RWPE2 (cell line): ENCODE measurements at regions not wholly inside any gene's neighbourhood (a gene's known extent, or its start where the extent isn't known, plus 50 kb on each side); places are given as distances from the start of the nearest gene placed in this dataset.

Experiments used
- ATAC-seq: fragments of 200-7000 bp; cut with Tn5 transposase; 3 replicates; pipeline ENCODE4 v1.9.1; 2021; ENCODE audit warnings: low read depth
- DNase-seq: peaks from one replicate; pipeline ENCODE4 v3.0.0-alpha.2; 2020; ENCODE audit warnings: low spot score
- H3K27ac ChIP-seq: fragments of 450-650 bp; 2 replicates; pipeline ENCODE4 v1.5.1; 2017; ENCODE audit warnings: mild to moderate bottlenecking; ENCODE audit not compliant: poor library complexity, severe bottlenecking
- H3K27me3 ChIP-seq: fragments of 250-450 bp; sonication (Bioruptor Pico); 2 replicates; pipeline ENCODE4 v1.5.1; 2021; ENCODE audit warnings: mild to moderate bottlenecking, moderate library complexity; ENCODE audit not compliant: insufficient read depth, poor library complexity, severe bottlenecking
- H3K36me3 ChIP-seq: fragments of 250-450 bp; sonication (Bioruptor Pico); 2 replicates; pipeline ENCODE4 v1.5.1; 2020; ENCODE audit warnings: low read depth, mild to moderate bottlenecking, moderate library complexity
- H3K4me1 ChIP-seq: fragments of 250-450 bp; sonication (Bioruptor Pico); 2 replicates; pipeline ENCODE4 v1.5.1; 2021; ENCODE audit warnings: mild to moderate bottlenecking, moderate library complexity; ENCODE audit not compliant: insufficient read depth, poor library complexity, severe bottlenecking
- H3K4me3 ChIP-seq: fragments of 250-450 bp; sonication (Bioruptor Pico); 2 replicates; pipeline ENCODE4 v1.5.1; 2021; ENCODE audit warnings: mild to moderate bottlenecking, moderate library complexity; ENCODE audit not compliant: severe bottlenecking
- H3K9me3 ChIP-seq: fragments of 250-450 bp; sonication (Bioruptor Pico); 2 replicates; pipeline ENCODE4 v1.5.1; 2021; ENCODE audit warnings: mild to moderate bottlenecking, moderate library complexity; ENCODE audit not compliant: severe bottlenecking
- TF ChIP-seq, protein P1 (sequence below): fragments of 450-650 bp; IDR thresholded peaks from one replicate; pipeline ENCODE4 v1.5.1; 2017; ENCODE audit warnings: mild to moderate bottlenecking, moderate library complexity; ENCODE audit not compliant: poor library complexity, severe bottlenecking

DNA sequence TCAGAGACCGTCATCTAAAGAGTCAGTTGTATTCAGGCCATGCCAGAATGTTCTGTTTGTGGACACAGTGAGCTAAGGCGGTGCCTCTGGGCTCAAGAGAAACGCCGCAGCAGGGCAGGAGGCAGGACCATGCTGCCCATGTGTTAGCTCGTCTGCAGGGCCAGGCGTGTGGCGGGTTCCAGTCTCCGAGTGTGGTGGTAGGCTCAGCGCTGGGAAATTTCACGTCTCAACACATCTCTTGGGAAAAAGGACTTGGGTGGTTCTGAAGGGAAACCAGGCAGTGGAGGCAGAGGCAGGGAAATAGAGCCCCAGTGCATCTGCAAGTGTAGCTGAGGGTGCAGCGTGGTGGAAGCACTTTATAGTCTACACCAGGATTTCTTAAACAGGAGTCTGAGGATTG, 56.9 kb upstream of the TAGAP start:
- no peak overlapping the region for H3K4me3 ChIP-seq
- no peak overlapping the region for H3K27ac ChIP-seq
- H3K9me3 ChIP-seq = no peaks in the 10 kb centered on the region
- TF ChIP-seq, protein P1, sequence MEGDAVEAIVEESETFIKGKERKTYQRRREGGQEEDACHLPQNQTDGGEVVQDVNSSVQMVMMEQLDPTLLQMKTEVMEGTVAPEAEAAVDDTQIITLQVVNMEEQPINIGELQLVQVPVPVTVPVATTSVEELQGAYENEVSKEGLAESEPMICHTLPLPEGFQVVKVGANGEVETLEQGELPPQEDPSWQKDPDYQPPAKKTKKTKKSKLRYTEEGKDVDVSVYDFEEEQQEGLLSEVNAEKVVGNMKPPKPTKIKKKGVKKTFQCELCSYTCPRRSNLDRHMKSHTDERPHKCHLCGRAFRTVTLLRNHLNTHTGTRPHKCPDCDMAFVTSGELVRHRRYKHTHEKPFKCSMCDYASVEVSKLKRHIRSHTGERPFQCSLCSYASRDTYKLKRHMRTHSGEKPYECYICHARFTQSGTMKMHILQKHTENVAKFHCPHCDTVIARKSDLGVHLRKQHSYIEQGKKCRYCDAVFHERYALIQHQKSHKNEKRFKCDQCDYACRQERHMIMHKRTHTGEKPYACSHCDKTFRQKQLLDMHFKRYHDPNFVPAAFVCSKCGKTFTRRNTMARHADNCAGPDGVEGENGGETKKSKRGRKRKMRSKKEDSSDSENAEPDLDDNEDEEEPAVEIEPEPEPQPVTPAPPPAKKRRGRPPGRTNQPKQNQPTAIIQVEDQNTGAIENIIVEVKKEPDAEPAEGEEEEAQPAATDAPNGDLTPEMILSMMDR = no peak
- no peak for ATAC-seq
- DNase-seq = no peak
- no peaks in the 10 kb centered on the region for H3K36me3 ChIP-seq
- no peaks in the 10 kb centered on the region for H3K27me3 ChIP-seq
- no peaks in the 10 kb centered on the region for H3K4me1 ChIP-seq

DNA sequence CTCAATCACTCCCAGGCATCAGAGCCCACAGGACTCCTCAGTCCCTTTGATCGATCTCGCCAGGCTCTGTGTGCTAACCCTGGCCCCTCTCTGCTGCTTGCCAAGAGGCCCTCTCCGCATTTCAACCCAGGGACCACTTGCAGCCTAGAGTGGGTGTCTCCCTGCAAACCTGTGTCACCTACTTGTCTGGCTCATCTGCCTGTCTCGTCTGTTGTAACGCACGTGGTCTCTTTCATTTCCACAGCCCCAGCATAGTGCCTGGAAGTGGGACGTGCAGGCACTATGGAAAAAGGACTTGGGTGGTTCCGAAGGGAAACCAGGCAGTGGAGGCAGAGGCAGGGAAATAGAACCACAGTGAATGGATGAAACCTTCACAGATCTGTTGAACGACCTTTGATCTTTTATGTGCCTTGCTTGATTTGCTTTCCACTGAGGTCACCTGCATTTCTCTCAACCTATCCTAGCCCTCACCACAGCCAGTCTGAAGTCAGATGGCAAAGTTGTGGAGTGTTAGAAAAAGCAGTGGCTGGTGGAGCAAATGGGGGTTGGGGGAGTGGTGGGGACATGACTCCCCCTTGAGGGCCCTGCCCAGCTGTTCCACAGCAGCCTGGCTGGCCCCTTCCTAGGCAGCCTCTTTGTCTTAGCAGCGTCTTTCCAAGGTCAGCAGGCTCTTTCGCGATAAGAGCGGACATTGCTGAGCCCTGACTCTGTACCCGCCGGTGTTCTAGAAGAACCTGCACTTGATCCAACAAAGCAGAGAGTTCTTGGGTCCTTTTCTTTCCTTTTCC, 55.8 kb upstream of the TAGAP start:
- H3K27me3 ChIP-seq = no peaks in the 10 kb centered on the region
- ATAC-seq = no peak
- DNase-seq = no peak
- TF ChIP-seq, protein P1 = no peak
- no peak overlapping the region for H3K27ac ChIP-seq
- no peaks in the 10 kb centered on the region for H3K36me3 ChIP-seq
- H3K9me3 ChIP-seq = no peaks in the 10 kb centered on the region
- H3K4me3 ChIP-seq = no peak overlapping the region
- no peaks in the 10 kb centered on the region for H3K4me1 ChIP-seq

DNA sequence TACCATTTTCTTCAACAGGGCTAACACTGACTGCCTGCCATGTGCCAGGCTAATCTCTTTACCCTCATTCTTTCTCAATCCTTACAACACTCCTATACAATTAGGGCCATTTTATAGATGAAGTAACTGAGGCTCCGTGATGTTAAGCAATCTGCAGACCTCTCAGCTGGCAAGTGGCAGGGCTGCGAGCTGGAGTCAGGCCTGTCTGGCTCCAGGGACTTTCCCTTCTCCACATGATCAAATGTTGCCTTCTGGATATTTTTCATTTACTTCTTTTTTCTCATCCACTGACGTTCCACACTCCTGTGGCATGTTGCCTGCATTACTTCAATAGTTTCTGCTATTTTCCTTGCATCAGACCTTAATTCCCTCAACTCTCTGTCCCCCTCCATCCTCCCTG, 55.2 kb upstream of the TAGAP start:
- Histone ChIP-seq H3K27me3 (no peaks in the 10 kb centered on the region), H3K4me1 (no peaks in the 10 kb centered on the region)
- no peak for ATAC-seq

DNA sequence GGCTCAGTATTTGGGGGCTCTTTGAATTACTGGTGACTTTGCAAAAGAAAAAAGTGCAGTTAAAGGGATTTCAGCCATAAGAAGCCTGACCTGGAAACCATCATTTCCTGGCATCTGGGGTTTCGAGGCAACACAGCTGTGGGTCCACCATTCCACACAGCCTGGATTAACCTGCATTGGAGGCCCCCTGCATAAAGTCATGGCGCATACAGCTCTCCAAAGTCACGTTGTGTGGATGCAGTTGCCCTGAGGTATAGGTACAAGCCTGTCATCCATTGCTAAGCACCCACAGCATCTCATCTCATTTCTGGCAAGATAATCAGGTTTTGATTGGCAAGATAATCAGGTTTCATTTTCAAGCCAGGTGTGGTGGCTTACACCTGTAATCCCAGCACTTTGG, 54.5 kb upstream of the TAGAP start:
- Histone ChIP-seq H3K4me1 (no peaks in the 10 kb centered on the region), H3K9me3 (no peaks in the 10 kb centered on the region), H3K36me3 (no peaks in the 10 kb centered on the region), H3K27me3 (no peaks in the 10 kb centered on the region), H3K27ac (no peak overlapping the region), H3K4me3 (no peak overlapping the region)
- ATAC-seq = no peak
- TF ChIP-seq, protein P1 = no peak
- no peak for DNase-seq

More for the DNA sequence above, 55.2 kb upstream of the TAGAP start:
- TF ChIP-seq, protein P1 = no peak
- H3K9me3 ChIP-seq = no peaks in the 10 kb centered on the region
- no peak for DNase-seq
- no peaks in the 10 kb centered on the region for H3K36me3 ChIP-seq
- no peak overlapping the region for H3K27ac ChIP-seq
- H3K4me3 ChIP-seq = no peak overlapping the region

DNA sequence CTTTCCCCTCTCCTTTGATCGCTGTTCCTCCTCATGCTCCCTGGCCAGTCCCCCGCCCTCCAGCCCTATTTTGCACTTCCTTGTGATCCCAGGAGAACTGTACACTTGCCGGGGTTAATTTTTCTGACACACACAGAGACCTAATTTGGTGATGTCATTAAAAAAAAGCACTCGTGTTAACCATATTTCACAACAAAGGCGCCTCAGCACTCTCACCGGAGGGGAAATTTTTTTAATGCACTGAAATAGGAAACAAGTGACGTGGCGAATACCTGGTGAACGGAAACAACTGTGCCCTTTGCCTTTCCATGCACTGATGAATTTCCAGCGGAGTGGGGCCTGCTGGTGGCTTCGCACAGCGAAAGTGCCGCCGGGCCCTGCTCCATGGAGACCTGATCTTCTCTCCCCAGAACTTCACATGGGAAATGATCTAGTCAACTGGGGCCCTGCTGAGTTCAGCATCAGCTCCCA, 53.9 kb upstream of the TAGAP start:
- DNase-seq = no peak
- Histone ChIP-seq H3K36me3 (no peaks in the 10 kb centered on the region), H3K27ac (no peak overlapping the region), H3K9me3 (no peaks in the 10 kb centered on the region), H3K27me3 (no peaks in the 10 kb centered on the region), H3K4me3 (no peak overlapping the region), H3K4me1 (no peaks in the 10 kb centered on the region)
- TF ChIP-seq, protein P1 = no peak
- ATAC-seq = no peak
